Stimulated activated naive CD8-positive, alpha-beta T cell treated with anti-CD3 and anti-CD28 coated beads, Interleukin-15, Interleukin-2, amounts not matched to agents 100 ng/mL and 50 ng/mL, for 24 hours (primary cell): ENCODE measurements at regions not wholly inside any gene's neighbourhood (a gene's known extent, or its start where the extent isn't known, plus 50 kb on each side); places are given as distances from the start of the nearest gene placed in this dataset.
"Not testable (repeated sequence)": the region's sequence is repeated elsewhere in the genome, so short reads cannot be mapped to it uniquely, and the experiment has no call there.

Source experiments
- H3K27ac Mint-ChIP-seq: one replicate; pipeline ENCODE4 v1.8.0; 2021; ENCODE audit warnings: mild to moderate bottlenecking, mixed read lengths
- H3K27me3 Mint-ChIP-seq: one replicate; pipeline ENCODE4 v1.8.0; 2021; ENCODE audit warnings: mixed read lengths
- H3K36me3 Mint-ChIP-seq: one replicate; pipeline ENCODE4 v1.8.0; 2021; ENCODE audit warnings: low read depth, mixed read lengths
- H3K4me1 Mint-ChIP-seq: one replicate; pipeline ENCODE4 v1.8.0; 2021; ENCODE audit warnings: low read depth, mixed read lengths
- H3K4me3 Mint-ChIP-seq: one replicate; pipeline ENCODE4 v1.8.0; 2021; ENCODE audit warnings: mild to moderate bottlenecking, mixed read lengths
- H3K9me3 Mint-ChIP-seq: one replicate; pipeline ENCODE4 v1.8.0; 2021; ENCODE audit warnings: mixed read lengths

- no peak overlapping the region for H3K4me3 Mint-ChIP-seq
- H3K36me3 Mint-ChIP-seq, result no peaks in the 10 kb centered on the region
- no peak overlapping the region for H3K27ac Mint-ChIP-seq
- H3K4me1 Mint-ChIP-seq, result no peaks in the 10 kb centered on the region
- peaks cover 9% of the 10 kb centered on the region for H3K27me3 Mint-ChIP-seq
- H3K9me3 Mint-ChIP-seq, result peaks cover 14% of the 10 kb centered on the region
Observed at GRCh38 chr2:216951171-216951570, 91.3 kb upstream of the TNP1 start.

GRCh38 chr2:216950547-216950946, 90.7 kb upstream of the TNP1 start:
- no peak overlapping the region for H3K27ac Mint-ChIP-seq
- no peak overlapping the region for H3K4me3 Mint-ChIP-seq
- H3K4me1 Mint-ChIP-seq, result no peaks in the 10 kb centered on the region
- peaks cover 11% of the 10 kb centered on the region for H3K27me3 Mint-ChIP-seq
- H3K9me3 Mint-ChIP-seq, result peaks cover 14% of the 10 kb centered on the region
- no peaks in the 10 kb centered on the region for H3K36me3 Mint-ChIP-seq

- Mint-ChIP-seq H3K9me3 (peaks cover 14% of the 10 kb centered on the region), H3K27ac (no peak overlapping the region), H3K27me3 (peaks cover 11% of the 10 kb centered on the region), H3K36me3 (no peaks in the 10 kb centered on the region), H3K4me1 (no peaks in the 10 kb centered on the region), H3K4me3 (no peak overlapping the region)
Observed at GRCh38 chr2:216949700-216950413, 90.0 kb upstream of the TNP1 start.

- Mint-ChIP-seq H3K9me3 (peaks cover 2% of the 10 kb centered on the region), H3K4me1 (no peaks in the 10 kb centered on the region), H3K27me3 (peaks cover 3% of the 10 kb centered on the region), H3K4me3 (no peak overlapping the region), H3K36me3 (no peaks in the 10 kb centered on the region), H3K27ac (no peak overlapping the region)
Observed at GRCh38 chr2:216947055-216947454, 87.2 kb upstream of the TNP1 start.

- Mint-ChIP-seq H3K27me3 (peaks cover 7% of the 10 kb centered on the region), H3K9me3 (peaks cover 10% of the 10 kb centered on the region), H3K36me3 (no peaks in the 10 kb centered on the region), H3K27ac (no peak overlapping the region), H3K4me3 (no peak overlapping the region), H3K4me1 (no peaks in the 10 kb centered on the region)
Observed at GRCh38 chr2:216944733-216945132, 84.9 kb upstream of the TNP1 start.

- Mint-ChIP-seq H3K36me3 (no peaks in the 10 kb centered on the region), H3K9me3 (peaks cover 10% of the 10 kb centered on the region), H3K27me3 (peaks cover 12% of the 10 kb centered on the region), H3K4me3 (no peak overlapping the region), H3K27ac (no peak overlapping the region), H3K4me1 (no peaks in the 10 kb centered on the region)
Observed at GRCh38 chr2:216943109-216943508, 83.2 kb upstream of the TNP1 start.

- H3K9me3 Mint-ChIP-seq, result peaks cover 10% of the 10 kb centered on the region
- no peak overlapping the region for H3K4me3 Mint-ChIP-seq
- no peaks in the 10 kb centered on the region for H3K4me1 Mint-ChIP-seq
- no peak overlapping the region for H3K27ac Mint-ChIP-seq
- H3K27me3 Mint-ChIP-seq, result peaks cover 12% of the 10 kb centered on the region
- no peaks in the 10 kb centered on the region for H3K36me3 Mint-ChIP-seq
Observed at GRCh38 chr2:216942465-216942864, 82.6 kb upstream of the TNP1 start.

GRCh38 chr2:216942016-216942415, 82.2 kb upstream of the TNP1 start:
- peaks cover 12% of the 10 kb centered on the region for H3K27me3 Mint-ChIP-seq
- no peak overlapping the region for H3K4me3 Mint-ChIP-seq
- no peaks in the 10 kb centered on the region for H3K4me1 Mint-ChIP-seq
- no peaks in the 10 kb centered on the region for H3K36me3 Mint-ChIP-seq
- no peak overlapping the region for H3K27ac Mint-ChIP-seq
- H3K9me3 Mint-ChIP-seq, result peaks cover 10% of the 10 kb centered on the region

GRCh38 chr2:216936954-216937357, 77.1 kb upstream of the TNP1 start:
- H3K4me1 Mint-ChIP-seq, result no peaks in the 10 kb centered on the region
- no peak overlapping the region for H3K27ac Mint-ChIP-seq
- H3K36me3 Mint-ChIP-seq, result no peaks in the 10 kb centered on the region
- no peak overlapping the region for H3K4me3 Mint-ChIP-seq
- peaks cover 7% of the 10 kb centered on the region for H3K9me3 Mint-ChIP-seq
- peaks cover 9% of the 10 kb centered on the region for H3K27me3 Mint-ChIP-seq

- Mint-ChIP-seq H3K4me3 (no peak overlapping the region), H3K27me3 (peaks cover 7% of the 10 kb centered on the region), H3K4me1 (no peaks in the 10 kb centered on the region), H3K27ac (no peak overlapping the region), H3K9me3 (peaks cover 4% of the 10 kb centered on the region), H3K36me3 (no peaks in the 10 kb centered on the region)
Observed at GRCh38 chr2:216934623-216935022, 74.8 kb upstream of the TNP1 start.

- H3K27me3 Mint-ChIP-seq, result peaks cover 11% of the 10 kb centered on the region
- no peaks in the 10 kb centered on the region for H3K36me3 Mint-ChIP-seq
- no peak overlapping the region for H3K27ac Mint-ChIP-seq
- H3K4me1 Mint-ChIP-seq, result no peaks in the 10 kb centered on the region
- no peak overlapping the region for H3K4me3 Mint-ChIP-seq
- peaks cover 7% of the 10 kb centered on the region for H3K9me3 Mint-ChIP-seq
Observed at GRCh38 chr2:216934151-216934550, 74.3 kb upstream of the TNP1 start.

GRCh38 chr2:216932863-216933548, 73.1 kb upstream of the TNP1 start:
- no peak overlapping the region for H3K27ac Mint-ChIP-seq
- peaks cover 7% of the 10 kb centered on the region for H3K9me3 Mint-ChIP-seq
- no peaks in the 10 kb centered on the region for H3K36me3 Mint-ChIP-seq
- no peak overlapping the region for H3K4me3 Mint-ChIP-seq
- H3K4me1 Mint-ChIP-seq, result no peaks in the 10 kb centered on the region
- H3K27me3 Mint-ChIP-seq, result peaks cover 12% of the 10 kb centered on the region

GRCh38 chr2:216932113-216932862, 72.4 kb upstream of the TNP1 start:
- H3K4me3 Mint-ChIP-seq, result no peak overlapping the region
- H3K36me3 Mint-ChIP-seq, result no peaks in the 10 kb centered on the region
- no peak overlapping the region for H3K27ac Mint-ChIP-seq
- H3K27me3 Mint-ChIP-seq, result peaks cover 12% of the 10 kb centered on the region
- H3K9me3 Mint-ChIP-seq, result peaks cover 7% of the 10 kb centered on the region
- H3K4me1 Mint-ChIP-seq, result no peaks in the 10 kb centered on the region

GRCh38 chr2:216930716-216931115, 70.9 kb upstream of the TNP1 start:
- Mint-ChIP-seq H3K36me3 (no peaks in the 10 kb centered on the region), H3K9me3 (peaks cover 7% of the 10 kb centered on the region), H3K4me3 (no peak overlapping the region), H3K27me3 (peaks cover 12% of the 10 kb centered on the region), H3K27ac (no peak overlapping the region), H3K4me1 (no peaks in the 10 kb centered on the region)

GRCh38 chr2:216929338-216929737, 69.5 kb upstream of the TNP1 start:
- Mint-ChIP-seq H3K27me3 (peaks cover 15% of the 10 kb centered on the region), H3K9me3 (peaks cover 11% of the 10 kb centered on the region)
- H3K27ac Mint-ChIP-seq, H3K4me3 Mint-ChIP-seq, H3K36me3 Mint-ChIP-seq, H3K4me1 Mint-ChIP-seq: not testable (repeated sequence)
